WTC11 (cell line): ENCODE measurements at regions not wholly inside any gene's neighbourhood (a gene's known extent, or its start where the extent isn't known, plus 50 kb on each side); places are given as distances from the start of the nearest gene placed in this dataset.

Experiments used
- ATAC-seq: fragments of 200-7000 bp; cut with Tn5 transposase; 2 replicates; pipeline ENCODE4 v1.10.0; 2021; ENCODE audit warnings: mild to moderate bottlenecking, moderate library complexity
- CTCF ChIA-PET: fragments of 300-600 bp; sonication (Branson Sonifier 250); formaldehyde crosslinking; loops from one replicate; lab custom pipeline; 2021; ENCODE audit warnings: antibody characterized with exemption; lab: Charles Lee
- POLR2A ChIA-PET: fragments of 350-600 bp; sonication (Branson Sonifier 250); formaldehyde crosslinking; loops from one replicate; lab custom pipeline; 2021; ENCODE audit warnings: antibody characterized with exemption; lab: Charles Lee
- DNase-seq: peaks from one replicate; pipeline ENCODE4 v3.0.0; 2021; ENCODE audit warnings: low spot score
- H3K27ac Mint-ChIP-seq: 2 replicates; pipeline ENCODE4 v1.8.0; 2021; ENCODE audit warnings: mixed read lengths
- H3K27me3 Mint-ChIP-seq: 2 replicates; pipeline ENCODE4 v1.8.0; 2021; ENCODE audit warnings: low read depth, mild to moderate bottlenecking, moderate library complexity, mixed read lengths
- H3K36me3 Mint-ChIP-seq: 2 replicates; pipeline ENCODE4 v1.8.0; 2021; ENCODE audit warnings: mixed read lengths
- H3K4me1 Mint-ChIP-seq: 2 replicates; pipeline ENCODE4 v1.8.0; 2022; ENCODE audit warnings: mixed read lengths
- H3K4me3 Mint-ChIP-seq: 2 replicates; pipeline ENCODE4 v1.8.0; 2021; ENCODE audit warnings: mild to moderate bottlenecking, moderate library complexity, mixed read lengths
- H3K9me3 Mint-ChIP-seq: 2 replicates; pipeline ENCODE4 v1.8.0; 2021; ENCODE audit warnings: mixed read lengths
- AFF4 ChIP-seq: sonication (generic); formaldehyde crosslinking; IDR thresholded peaks from 2 replicates; pipeline ENCODE4 v1.8.1; 2023; ENCODE audit warnings: mild to moderate bottlenecking, missing genetic modification reagents, borderline replicate concordance
- AR ChIP-seq: fragments of 250-450 bp; sonication (Bioruptor Pico); IDR thresholded peaks from 2 replicates; pipeline ENCODE4 v1.9.0; 2021; ENCODE audit warnings: mild to moderate bottlenecking
- ATF2 ChIP-seq: sonication (generic); formaldehyde crosslinking; IDR thresholded peaks from 2 replicates; pipeline ENCODE4 v1.8.1; 2022; ENCODE audit warnings: low read depth, missing genetic modification reagents, borderline replicate concordance
- E2F5 ChIP-seq: sonication (generic); formaldehyde crosslinking; IDR thresholded peaks from 2 replicates; pipeline ENCODE4 v1.8.1; 2022; ENCODE audit warnings: mild to moderate bottlenecking, moderate library complexity, missing genetic modification reagents
- FOXP1 ChIP-seq: sonication (generic); formaldehyde crosslinking; IDR thresholded peaks from 2 replicates; pipeline ENCODE4 v1.8.0; 2022; ENCODE audit warnings: missing genetic modification reagents, mild to moderate bottlenecking, moderate library complexity, borderline replicate concordance
- JAZF1 ChIP-seq: fragments of 250-450 bp; sonication (Bioruptor Pico); IDR thresholded peaks from 2 replicates; pipeline ENCODE4 v1.9.0; 2021; ENCODE audit warnings: moderate library complexity, mild to moderate bottlenecking, inconsistent platforms
- NFATC4 ChIP-seq: fragments of 250-450 bp; sonication (Bioruptor Pico); IDR thresholded peaks from 2 replicates; pipeline ENCODE4 v1.9.0; 2021; ENCODE audit warnings: mild to moderate bottlenecking
- STAT6 ChIP-seq: sonication (generic); formaldehyde crosslinking; conservative IDR thresholded peaks from 2 replicates; pipeline ENCODE4 v1.8.1; 2023; ENCODE audit warnings: mild to moderate bottlenecking, low read depth, missing genetic modification reagents, moderate library complexity
- TEAD1 ChIP-seq: sonication (generic); formaldehyde crosslinking; IDR thresholded peaks from 2 replicates; pipeline ENCODE4 v1.8.0; 2022; ENCODE audit warnings: mild to moderate bottlenecking, missing genetic modification reagents
- USF2 ChIP-seq: sonication (generic); formaldehyde crosslinking; IDR thresholded peaks from 2 replicates; pipeline ENCODE4 v1.8.1; 2023; ENCODE audit warnings: mild to moderate bottlenecking, missing genetic modification reagents, moderate library complexity
- ZBTB43 ChIP-seq: sonication (generic); formaldehyde crosslinking; IDR thresholded peaks from 2 replicates; pipeline ENCODE4 v1.8.1; 2023; ENCODE audit warnings: mild to moderate bottlenecking, missing genetic modification reagents
- ZNF121 ChIP-seq: sonication (generic); formaldehyde crosslinking; IDR thresholded peaks from 2 replicates; pipeline ENCODE4 v1.8.0; 2023; ENCODE audit warnings: missing genetic modification reagents
- ZNF138 ChIP-seq: sonication (generic); formaldehyde crosslinking; conservative IDR thresholded peaks from 2 replicates; pipeline ENCODE4 v1.8.1; 2022; ENCODE audit warnings: mild to moderate bottlenecking, moderate library complexity, missing genetic modification reagents
- ZNF263 ChIP-seq: sonication (generic); formaldehyde crosslinking; IDR thresholded peaks from 2 replicates; pipeline ENCODE4 v1.8.1; 2022; ENCODE audit warnings: low read depth, mild to moderate bottlenecking, moderate library complexity, missing genetic modification reagents
- ZNF671 ChIP-seq: fragments of 250-450 bp; sonication (Bioruptor Pico); IDR thresholded peaks from 2 replicates; pipeline ENCODE4 v1.8.0; 2021; ENCODE audit warnings: mild to moderate bottlenecking

GRCh38 chr7:425794-426188 is 93.9 kb downstream of the PDGFA start (continued):
- no peak for TF ChIP-seq NFATC4 (CRISPR knock-in tag)
- TF ChIP-seq E2F5: no peak
- TF ChIP-seq, all 79 proteins: peak for 0

- TF ChIP-seq ZNF671 (no peak), AFF4 (no peak), FOXP1 (CRISPR knock-in tag) (no peak), ZBTB43 (CRISPR knock-in tag) (no peak), ZNF263 (CRISPR knock-in tag) (no peak), ATF2 (CRISPR knock-in tag) (no peak), ZNF138 (CRISPR knock-in tag) (no peak), ZNF121 (CRISPR knock-in tag) (no peak), STAT6 (CRISPR knock-in tag) (no peak)
- Mint-ChIP-seq H3K27me3 (no peaks in the 10 kb centered on the region), H3K27ac (no peak overlapping the region), H3K4me3 (no peak overlapping the region), H3K9me3 (peaks cover 12% of the 10 kb centered on the region), H3K4me1 (peaks cover 3% of the 10 kb centered on the region), H3K36me3 (no peaks in the 10 kb centered on the region)
- CTCF ChIA-PET: no interaction called here
- no peak for ATAC-seq
- POLR2A ChIA-PET: no interaction called here
- no peak for DNase-seq
Measured at GRCh38 chr7:426510-426909, 93.1 kb downstream of the PDGFA start.

GRCh38 chr7:427506-428103 is 92.0 kb downstream of the PDGFA start:
- Mint-ChIP-seq H3K4me1 (peaks cover 3% of the 10 kb centered on the region; the same call in 1 of the 2 replicates), H3K27ac (no peak overlapping the region), H3K36me3 (no peaks in the 10 kb centered on the region), H3K9me3 (peaks cover 12% of the 10 kb centered on the region), H3K4me3 (no peak overlapping the region), H3K27me3 (no peaks in the 10 kb centered on the region)
- no peak for ATAC-seq
- DNase-seq: no peak
- ChIA-PET POLR2A (no interaction called here), CTCF (no interaction called here)
- TF ChIP-seq USF2 (CRISPR knock-in tag) (no peak), STAT6 (CRISPR knock-in tag) (no peak), ZNF138 (CRISPR knock-in tag) (no peak), NFATC4 (CRISPR knock-in tag) (no peak), AR (CRISPR knock-in tag) (no peak), JAZF1 (CRISPR knock-in tag) (no peak), TEAD1 (CRISPR knock-in tag) (no peak)
